K562 (cell line): ENCODE measurements at regions not wholly inside any gene's neighbourhood (a gene's known extent, or its start where the extent isn't known, plus 50 kb on each side); places are given as distances from the start of the nearest gene placed in this dataset.

ENCODE experiments used
- ATAC-seq: fragments of 200-7000 bp; cut with Tn5 transposase; 3 replicates; pipeline ENCODE4 v1.9.1; 2020; ENCODE audit warnings: moderate library complexity
- BruUV-seq: library from RNA; stranded (reverse); fragments of 400-500 nt; replicated peaks from 2 replicates; lab custom pipeline; 2021; lab: Mats Ljungman, UMichigan
- CTCF ChIA-PET: fragments of 300-600 bp; formaldehyde crosslinking; extraction: SDS; loops from one replicate; lab custom pipeline; 2021; ENCODE audit warnings: low intra/inter-chr PET ratio; lab: Yijun Ruan, JAX
- POLR2A ChIA-PET: fragments of 300-600, 350-650 bp; sonication (Branson Sonifier 250); formaldehyde crosslinking; extraction: SDS; loops from one replicate; lab custom pipeline; 2021; ENCODE audit warnings: antibody characterized with exemption, inconsistent platforms; lab: Yijun Ruan, JAX
- DNase-seq, 4 experiments: peaks; one replicate each; pipeline versions ENCODE4 v3.0.0 to v3.0.0-alpha.2; 2011 to 2018; ENCODE audit warnings: low spot score in 3 of 4, mixed read lengths in 3 of 4; ENCODE audit errors: extremely low read depth in 1 of 4
- FAIRE-seq: peaks from 2 replicates; lab custom pipeline; 2011; peaks lifted over from hg19 to GRCh38; lab: Jason Lieb, UNC
- H2AFZ ChIP-seq: 2 replicates; pipeline ENCODE4 v1.6.0; 2011; ENCODE audit warnings: low read depth, low read length, control low read depth, inconsistent platforms
- H3K27ac ChIP-seq: fragments of 200-600 bp; 3 replicates; pipeline ENCODE4 v1.8.0; 2011; ENCODE audit warnings: low read depth, mild to moderate bottlenecking, control low read depth, inconsistent platforms, low read length, moderate library complexity, mixed read lengths; ENCODE audit errors: extremely low read depth
- H3K27me3 ChIP-seq, 2 experiments: fragments of 300-600 bp in 1 of 2; 2 replicates in 1 of 2; 3 replicates in 1 of 2; pipeline versions ENCODE4 v1.6.0 to v1.8.0; 2011; ENCODE audit warnings: inconsistent platforms in 2 of 2, low read length in 2 of 2, mild to moderate bottlenecking in 1 of 2, mixed read lengths in 1 of 2, moderate library complexity in 1 of 2; ENCODE audit not compliant: control insufficient read depth in 2 of 2, insufficient read depth in 2 of 2
- H3K36me3 ChIP-seq: fragments of 300-600 bp; 3 replicates; pipeline ENCODE4 v1.8.0; 2011; ENCODE audit warnings: mild to moderate bottlenecking, low read length, inconsistent platforms; ENCODE audit not compliant: control insufficient read depth, insufficient read depth
- H3K4me1 ChIP-seq, 2 experiments: fragments of 200-600 bp in 1 of 2; replicated peaks in 1 of 2; 2 replicates in 1 of 2; 3 replicates in 1 of 2; pipeline versions ENCODE4 v1.5.1 to v1.8.0; 2011; ENCODE audit warnings: inconsistent platforms in 2 of 2, low read length in 2 of 2, mild to moderate bottlenecking in 1 of 2, mixed read lengths in 1 of 2, moderate library complexity in 1 of 2; ENCODE audit not compliant: control insufficient read depth in 2 of 2, insufficient read depth in 2 of 2
- H3K4me2 ChIP-seq: 2 replicates; pipeline ENCODE4 v1.6.1; 2011; ENCODE audit warnings: low read length, control low read depth, inconsistent platforms, mixed read lengths; ENCODE audit not compliant: insufficient read depth
- H3K4me3 ChIP-seq: fragments of 200-600 bp; sonication (generic), shearing (Covaris generic); 2 replicates; pipeline ENCODE4 v1.5.1; 2016; ENCODE audit warnings: control low read depth, inconsistent platforms
- H3K79me2 ChIP-seq: fragments of 200-600 bp; 3 replicates; pipeline ENCODE4 v1.8.0; 2011; ENCODE audit warnings: low read length, inconsistent platforms; ENCODE audit not compliant: control insufficient read depth, insufficient read depth
- H3K9ac ChIP-seq, 2 experiments: 2 replicates each; pipeline versions ENCODE4 v1.6.0 to v1.6.1; 2011; ENCODE audit warnings: low read depth in 2 of 2, low read length in 2 of 2, control low read depth in 1 of 2, inconsistent platforms in 1 of 2, mild to moderate bottlenecking in 1 of 2, mixed read lengths in 1 of 2; ENCODE audit not compliant: insufficient read depth in 1 of 2
- H3K9me1 ChIP-seq: one replicate; pipeline ENCODE4 v1.6.0; 2011; ENCODE audit warnings: inconsistent platforms, mild to moderate bottlenecking, low read length, moderate library complexity; ENCODE audit not compliant: control insufficient read depth, insufficient read depth
- H3K9me3 ChIP-seq: replicated peaks from 2 replicates; pipeline ENCODE4 v1.5.1; 2011; ENCODE audit warnings: low read depth, low read length, inconsistent platforms; ENCODE audit not compliant: control insufficient read depth, insufficient read depth
- H4K20me1 ChIP-seq: replicated peaks from 2 replicates; pipeline ENCODE4 v1.6.1; 2011; ENCODE audit warnings: low read length, inconsistent platforms, mixed read lengths; ENCODE audit not compliant: control insufficient read depth, insufficient read depth
- ARNT ChIP-seq, 2 experiments: fragments of 450-650 bp; IDR thresholded peaks; 2 replicates each; pipeline ENCODE4 v1.6.1; 2016; ENCODE audit warnings: mild to moderate bottlenecking in 1 of 2
- ATF2 ChIP-seq: sonication (generic); formaldehyde crosslinking; IDR thresholded peaks from 2 replicates; pipeline ENCODE4 v1.8.1; 2022; ENCODE audit warnings: missing genetic modification reagents
- BDP1 ChIP-seq: IDR thresholded peaks from 3 replicates; pipeline ENCODE4 v1.6.1; 2011; ENCODE audit not compliant: insufficient read length, insufficient read depth
- CC2D1A ChIP-seq: fragments of 450-650 bp; IDR thresholded peaks from 2 replicates; pipeline ENCODE4 v1.6.1; 2017; ENCODE audit warnings: mild to moderate bottlenecking
- ETV1 ChIP-seq: fragments of 450-650 bp; conservative IDR thresholded peaks from 2 replicates; pipeline ENCODE4 v1.6.1; 2016; ENCODE audit warnings: missing genetic modification characterization, control low read depth, low read depth, missing compliant biosample characterization
- FOSL1 ChIP-seq: fragments of 200-800 bp; sonication (Bioruptor generic); conservative IDR thresholded peaks from 2 replicates; pipeline ENCODE4 v1.6.1; 2016; ENCODE audit warnings: missing genetic modification characterization, missing compliant biosample characterization
- HCFC1 ChIP-seq: IDR thresholded peaks from 2 replicates; pipeline ENCODE4 v1.6.1; 2012; ENCODE audit warnings: low read depth, low read length, improper control_type of control experiment
- HDGF ChIP-seq: fragments of 450-650 bp; IDR thresholded peaks from 2 replicates; pipeline ENCODE4 v1.6.1; 2016
- KAT8 ChIP-seq: fragments of 450-650 bp; IDR thresholded peaks from 2 replicates; pipeline ENCODE4 v1.6.1; 2016; ENCODE audit warnings: low read depth, mild to moderate bottlenecking
- PTRF ChIP-seq: fragments of 450-650 bp; IDR thresholded peaks from 2 replicates; pipeline ENCODE4 v1.6.1; 2016; ENCODE audit warnings: mild to moderate bottlenecking, missing genetic modification characterization, missing compliant biosample characterization
- RBM17 ChIP-seq: fragments of 200-400 bp; formaldehyde crosslinking; IDR thresholded peaks from 2 replicates; pipeline ENCODE4 v1.6.1; 2017; ENCODE audit warnings: low read depth, mild to moderate bottlenecking, low read length, borderline replicate concordance
- SAFB2 ChIP-seq: fragments of 200-400 bp; formaldehyde crosslinking; IDR thresholded peaks from 2 replicates; pipeline ENCODE4 v1.6.1; 2018; ENCODE audit warnings: borderline replicate concordance, low read length, low read depth, moderate library complexity; ENCODE audit not compliant: severe bottlenecking
- TFAP4 ChIP-seq: sonication (generic); formaldehyde crosslinking; IDR thresholded peaks from 2 replicates; pipeline ENCODE4 v1.8.0; 2022; ENCODE audit warnings: missing genetic modification reagents, mild to moderate bottlenecking, moderate library complexity, borderline replicate concordance
- XRCC3 ChIP-seq: fragments of 450-650 bp; IDR thresholded peaks from 2 replicates; pipeline ENCODE4 v1.6.1; 2017; ENCODE audit warnings: mild to moderate bottlenecking, moderate library complexity
- ZNF316 ChIP-seq: fragments of 450-650 bp; IDR thresholded peaks from 2 replicates; pipeline ENCODE4 v1.6.1; 2016
- ZNF384 ChIP-seq: IDR thresholded peaks from 2 replicates; pipeline ENCODE4 v1.6.1; 2012; ENCODE audit warnings: low read depth, low read length, improper control_type of control experiment
- ZNF586 ChIP-seq: fragments of 450-650 bp; formaldehyde crosslinking; conservative IDR thresholded peaks from 2 replicates; pipeline ENCODE4 v1.4.0; 2020; ENCODE audit warnings: mild to moderate bottlenecking, moderate library complexity
- ZNF707 ChIP-seq: fragments of 250-450 bp; sonication (Bioruptor Pico); conservative IDR thresholded peaks from 2 replicates; pipeline ENCODE4 v1.8.0; 2022; ENCODE audit warnings: inconsistent platforms, mild to moderate bottlenecking, moderate library complexity
- WGBS: fragments of 100-300 bp; shearing (Covaris generic); methylation state at CpG from one replicate; pipeline ENCODE4 v1.1.6; 2016; ENCODE audit warnings: low coverage, mixed read lengths; ENCODE audit not compliant: insufficient coverage; ENCODE audit errors: missing lambda C conversion rate; 5-methylcytosine and 5-hydroxymethylcytosine counted together
- in situ Hi-C: fragments of 300-500 bp; cut with MboI; formaldehyde crosslinking; loops from 4 replicates; pipeline ENCODE4 v1.15.0; 2018; ENCODE audit warnings: inconsistent platforms, mixed read lengths
- intact Hi-C: fragments of 100-400 bp; cut with micrococcal nuclease; formaldehyde crosslinking; loops from 2 replicates; pipeline ENCODE4 v1.14.2; 2022

- TF ChIP-seq ATF2 (CRISPR knock-in tag) (no peak), ARNT (IDR thresholded peaks at IDR 0.05) (no peak), ETV1 (tag) (no peak), ZNF707 (CRISPR knock-in tag) (no peak), TFAP4 (CRISPR knock-in tag) (no peak)
These were observed 114.8 kb upstream of the CSF3R start (continued) for GRCh38 chr1:36597514-36597913.

- no peak overlapping the region for H3K9ac ChIP-seq
- 0 out of 2 replicates have a peak, but pooled peaks cover 10% of the 10 kb centered on the region for H4K20me1 ChIP-seq
- H3K79me2 ChIP-seq = no peaks in the 10 kb centered on the region
- no peak overlapping the region for H3K4me3 ChIP-seq
- intact Hi-C loops = no loop called here
- no peak overlapping the region for H3K4me2 ChIP-seq
- no peak overlapping the region for H3K27ac ChIP-seq
- under 1% methylated on average over 11 of the region's 11 CpGs for WGBS
- no peak overlapping the region for H2AFZ ChIP-seq
- DNase-seq (no peak), FAIRE-seq (no peak), ATAC-seq (no peak)
- no peaks in the 10 kb centered on the region for H3K36me3 ChIP-seq
- peaks cover 17 to 35% of the 10 kb centered on the region in 2 experiments for H3K27me3 ChIP-seq
- ChIA-PET POLR2A (interaction anchor here (1.0 to 1.4 kb wide), 2 partner anchors 9 to 14 kb away, joined by 3 read pairs; no protein-coding TSS in a partner anchor), CTCF (no interaction called here)
- no TSS peak for BruUV-seq
- in situ Hi-C loops = no loop called here
- no peaks in the 10 kb centered on the region for H3K9me1 ChIP-seq
- H3K4me1 ChIP-seq = no peaks in the 10 kb centered on the region
- H3K9me3 ChIP-seq = no peaks in the 10 kb centered on the region
- TF ChIP-seq HCFC1 (no peak), SAFB2 (no peak), PTRF (no peak), CC2D1A (no peak), ZNF384 (no peak), ZNF316 (no peak), BDP1 (no peak), RBM17 (no peak), XRCC3 (no peak), ZNF586 (CRISPR knock-in tag) (no peak), FOSL1 (no peak), KAT8 (no peak), HDGF (no peak)
These were observed 113.2 kb upstream of the CSF3R start for GRCh38 chr1:36595921-36596320.
